ENCODE measurements at regions not wholly inside any gene's neighbourhood (a gene's known extent, or its start where the extent isn't known, plus 50 kb on each side); places are given as distances from the start of the nearest gene placed in this dataset.

- TF ChIP-seq POLR2A (IDR thresholded peaks at IDR 0.05; ENCODE audit: low read length) (no peak), GATA1 (IDR thresholded peaks at IDR 0.05; ENCODE audit: low read depth, low read length) (no peak)
Measured at GRCh38 chr18:77702686-77703085, 453.0 kb downstream of the GALR1 start.

All from erythroblast (primary cell).